ENCODE measurements at regions not wholly inside any gene's neighbourhood (a gene's known extent, or its start where the extent isn't known, plus 50 kb on each side); places are given as distances from the start of the nearest gene placed in this dataset.

DNA sequence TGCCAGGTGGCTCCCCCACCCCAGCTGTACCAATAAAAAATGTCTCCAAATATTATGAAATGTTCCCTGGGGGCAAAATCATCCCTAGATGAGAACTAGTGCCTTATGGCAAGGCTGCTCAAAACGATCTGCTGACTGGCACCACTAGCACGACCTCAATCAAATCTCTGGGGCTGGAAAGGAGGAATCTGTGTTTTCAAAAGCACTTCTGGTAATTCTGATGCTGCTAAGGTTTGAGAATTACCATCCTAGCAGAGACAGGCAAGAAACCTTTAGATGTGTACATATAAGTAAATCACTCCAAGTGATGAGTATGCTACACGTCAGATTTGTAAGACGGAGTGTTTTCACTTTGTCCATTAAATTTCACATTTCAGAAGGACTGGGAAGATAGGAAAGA lies 360.1 kb upstream of the THRB start (continued):
- TF ChIP-seq, protein P1, sequence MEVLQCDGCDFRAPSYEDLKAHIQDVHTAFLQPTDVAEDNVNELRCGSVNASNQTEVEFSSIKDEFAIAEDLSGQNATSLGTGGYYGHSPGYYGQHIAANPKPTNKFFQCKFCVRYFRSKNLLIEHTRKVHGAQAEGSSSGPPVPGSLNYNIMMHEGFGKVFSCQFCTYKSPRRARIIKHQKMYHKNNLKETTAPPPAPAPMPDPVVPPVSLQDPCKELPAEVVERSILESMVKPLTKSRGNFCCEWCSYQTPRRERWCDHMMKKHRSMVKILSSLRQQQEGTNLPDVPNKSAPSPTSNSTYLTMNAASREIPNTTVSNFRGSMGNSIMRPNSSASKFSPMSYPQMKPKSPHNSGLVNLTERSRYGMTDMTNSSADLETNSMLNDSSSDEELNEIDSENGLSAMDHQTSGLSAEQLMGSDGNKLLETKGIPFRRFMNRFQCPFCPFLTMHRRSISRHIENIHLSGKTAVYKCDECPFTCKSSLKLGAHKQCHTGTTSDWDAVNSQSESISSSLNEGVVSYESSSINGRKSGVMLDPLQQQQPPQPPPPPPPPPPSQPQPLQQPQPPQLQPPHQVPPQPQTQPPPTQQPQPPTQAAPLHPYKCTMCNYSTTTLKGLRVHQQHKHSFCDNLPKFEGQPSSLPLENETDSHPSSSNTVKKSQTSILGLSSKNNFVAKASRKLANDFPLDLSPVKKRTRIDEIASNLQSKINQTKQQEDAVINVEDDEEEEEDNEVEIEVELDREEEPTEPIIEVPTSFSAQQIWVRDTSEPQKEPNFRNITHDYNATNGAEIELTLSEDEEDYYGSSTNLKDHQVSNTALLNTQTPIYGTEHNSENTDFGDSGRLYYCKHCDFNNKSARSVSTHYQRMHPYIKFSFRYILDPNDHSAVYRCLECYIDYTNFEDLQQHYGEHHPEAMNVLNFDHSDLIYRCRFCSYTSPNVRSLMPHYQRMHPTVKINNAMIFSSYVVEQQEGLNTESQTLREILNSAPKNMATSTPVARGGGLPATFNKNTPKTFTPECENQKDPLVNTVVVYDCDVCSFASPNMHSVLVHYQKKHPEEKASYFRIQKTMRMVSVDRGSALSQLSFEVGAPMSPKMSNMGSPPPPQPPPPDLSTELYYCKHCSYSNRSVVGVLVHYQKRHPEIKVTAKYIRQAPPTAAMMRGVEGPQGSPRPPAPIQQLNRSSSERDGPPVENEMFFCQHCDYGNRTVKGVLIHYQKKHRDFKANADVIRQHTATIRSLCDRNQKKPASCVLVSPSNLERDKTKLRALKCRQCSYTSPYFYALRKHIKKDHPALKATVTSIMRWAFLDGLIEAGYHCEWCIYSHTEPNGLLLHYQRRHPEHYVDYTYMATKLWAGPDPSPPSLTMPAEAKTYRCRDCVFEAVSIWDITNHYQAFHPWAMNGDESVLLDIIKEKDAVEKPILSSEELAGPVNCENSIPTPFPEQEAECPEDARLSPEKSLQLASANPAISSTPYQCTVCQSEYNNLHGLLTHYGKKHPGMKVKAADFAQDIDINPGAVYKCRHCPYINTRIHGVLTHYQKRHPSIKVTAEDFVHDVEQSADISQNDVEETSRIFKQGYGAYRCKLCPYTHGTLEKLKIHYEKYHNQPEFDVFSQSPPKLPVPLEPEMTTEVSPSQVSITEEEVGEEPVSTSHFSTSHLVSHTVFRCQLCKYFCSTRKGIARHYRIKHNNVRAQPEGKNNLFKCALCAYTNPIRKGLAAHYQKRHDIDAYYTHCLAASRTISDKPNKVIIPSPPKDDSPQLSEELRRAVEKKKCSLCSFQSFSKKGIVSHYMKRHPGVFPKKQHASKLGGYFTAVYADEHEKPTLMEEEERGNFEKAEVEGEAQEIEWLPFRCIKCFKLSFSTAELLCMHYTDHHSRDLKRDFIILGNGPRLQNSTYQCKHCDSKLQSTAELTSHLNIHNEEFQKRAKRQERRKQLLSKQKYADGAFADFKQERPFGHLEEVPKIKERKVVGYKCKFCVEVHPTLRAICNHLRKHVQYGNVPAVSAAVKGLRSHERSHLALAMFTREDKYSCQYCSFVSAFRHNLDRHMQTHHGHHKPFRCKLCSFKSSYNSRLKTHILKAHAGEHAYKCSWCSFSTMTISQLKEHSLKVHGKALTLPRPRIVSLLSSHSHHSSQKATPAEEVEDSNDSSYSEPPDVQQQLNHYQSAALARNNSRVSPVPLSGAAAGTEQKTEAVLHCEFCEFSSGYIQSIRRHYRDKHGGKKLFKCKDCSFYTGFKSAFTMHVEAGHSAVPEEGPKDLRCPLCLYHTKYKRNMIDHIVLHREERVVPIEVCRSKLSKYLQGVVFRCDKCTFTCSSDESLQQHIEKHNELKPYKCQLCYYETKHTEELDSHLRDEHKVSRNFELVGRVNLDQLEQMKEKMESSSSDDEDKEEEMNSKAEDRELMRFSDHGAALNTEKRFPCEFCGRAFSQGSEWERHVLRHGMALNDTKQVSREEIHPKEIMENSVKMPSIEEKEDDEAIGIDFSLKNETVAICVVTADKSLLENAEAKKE (CRISPR knock-in tag; IDR thresholded peaks at IDR 0.05), result no peak
- TF ChIP-seq NANOG (IDR thresholded peaks at IDR 0.05; ENCODE audit: borderline replicate concordance) (no peak), ZNF331 (CRISPR knock-in tag; IDR thresholded peaks at IDR 0.05; ENCODE audit: low read depth) (no peak)

DNA sequence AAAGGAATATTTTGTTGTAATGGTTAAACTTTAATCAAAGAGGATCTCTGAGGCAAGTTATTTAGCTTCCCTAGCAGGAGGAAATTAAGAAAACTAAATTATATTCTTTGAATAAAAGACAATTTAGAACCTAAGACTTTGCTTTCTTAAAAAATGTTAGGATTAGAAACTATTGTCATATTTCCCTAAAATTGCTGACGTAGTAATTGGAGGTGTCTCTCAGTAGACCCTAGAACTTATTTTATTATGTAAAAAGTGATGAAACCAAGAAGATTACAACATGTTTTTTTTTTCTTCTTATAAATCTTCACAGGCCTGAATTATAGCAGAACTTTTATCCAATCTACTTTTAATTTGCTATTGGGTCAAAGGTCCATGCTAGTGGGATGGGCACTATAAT lies 363.3 kb upstream of the THRB start:
- H3F3A ChIP-seq (replicated peaks; ENCODE audit: low read depth), result no peaks in the 10 kb centered on the region
- Mint-ChIP-seq H3K36me3 (ENCODE audit: low read depth) (no peaks in the 10 kb centered on the region), H3K4me3 (no peak overlapping the region), H3K4me1 (peaks cover 15% of the 10 kb centered on the region), H3K27me3 (ENCODE audit: insufficient read depth, low read depth, poor library complexity) (no peaks in the 10 kb centered on the region), H3K27ac (no peak overlapping the region), H3K9me3 (no peaks in the 10 kb centered on the region)
- H4K20me1 ChIP-seq (replicated peaks; ENCODE audit: insufficient read depth), result no peaks in the 10 kb centered on the region
- no peak overlapping the region for H3K4me3 ChIP-seq
- H2AFZ ChIP-seq, result no peak overlapping the region
- H3K27ac ChIP-seq (ENCODE audit: low read depth), result no peak overlapping the region
- no peaks in the 10 kb centered on the region for H3K9me2 ChIP-seq (ENCODE audit: insufficient read depth)
- DNase-seq (ENCODE audit: low spot score) (no peak), ATAC-seq (no peak)
- no peaks in the 10 kb centered on the region for H3K27me3 ChIP-seq (ENCODE audit: insufficient read depth)
- H3K4me2 ChIP-seq, result no peak overlapping the region
- no peaks in the 10 kb centered on the region for H3K79me2 ChIP-seq (replicated peaks; ENCODE audit: insufficient read depth)
- no peaks in the 10 kb centered on the region for H3K36me3 ChIP-seq (ENCODE audit: insufficient read depth)
- H3K4me1 ChIP-seq (ENCODE audit: insufficient read depth), result peaks cover 7% of the 10 kb centered on the region; the same call in 1 of the 2 replicates
- TF ChIP-seq NANOG (IDR thresholded peaks at IDR 0.05; ENCODE audit: borderline replicate concordance) (no peak), JUNB (IDR thresholded peaks at IDR 0.05; ENCODE audit: unreplicated experiment) (no peak), EZH2phosphoT487 (IDR thresholded peaks at IDR 0.05; ENCODE audit: unreplicated experiment) (no peak), CREB1 (CRISPR knock-in tag; IDR thresholded peaks at IDR 0.05; ENCODE audit: low read depth) (no peak)
- TF ChIP-seq, protein P2, sequence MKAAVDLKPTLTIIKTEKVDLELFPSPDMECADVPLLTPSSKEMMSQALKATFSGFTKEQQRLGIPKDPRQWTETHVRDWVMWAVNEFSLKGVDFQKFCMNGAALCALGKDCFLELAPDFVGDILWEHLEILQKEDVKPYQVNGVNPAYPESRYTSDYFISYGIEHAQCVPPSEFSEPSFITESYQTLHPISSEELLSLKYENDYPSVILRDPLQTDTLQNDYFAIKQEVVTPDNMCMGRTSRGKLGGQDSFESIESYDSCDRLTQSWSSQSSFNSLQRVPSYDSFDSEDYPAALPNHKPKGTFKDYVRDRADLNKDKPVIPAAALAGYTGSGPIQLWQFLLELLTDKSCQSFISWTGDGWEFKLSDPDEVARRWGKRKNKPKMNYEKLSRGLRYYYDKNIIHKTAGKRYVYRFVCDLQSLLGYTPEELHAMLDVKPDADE (IDR thresholded peaks at IDR 0.05), result no peak
- TF ChIP-seq, protein P1 (CRISPR knock-in tag; IDR thresholded peaks at IDR 0.05), result no peak
